HG03108 (cell line): ENCODE measurements at regions not wholly inside any gene's neighbourhood (a gene's known extent, or its start where the extent isn't known, plus 50 kb on each side); places are given as distances from the start of the nearest gene placed in this dataset.
"Not testable (repeated sequence)": the region's sequence is repeated elsewhere in the genome, so short reads cannot be mapped to it uniquely, and the experiment has no call there.

Experiments used
- ATAC-seq: cut with Tn5 transposase; IDR thresholded peaks from one replicate; pipeline ENCODE4 v1.9.1; 2021; ENCODE audit warnings: moderate library complexity; ENCODE audit not compliant: unreplicated experiment

GRCh38 chr10:26621243-26621888, 76.1 kb upstream of the PDSS1 start:
- no peak for ATAC-seq

DNA sequence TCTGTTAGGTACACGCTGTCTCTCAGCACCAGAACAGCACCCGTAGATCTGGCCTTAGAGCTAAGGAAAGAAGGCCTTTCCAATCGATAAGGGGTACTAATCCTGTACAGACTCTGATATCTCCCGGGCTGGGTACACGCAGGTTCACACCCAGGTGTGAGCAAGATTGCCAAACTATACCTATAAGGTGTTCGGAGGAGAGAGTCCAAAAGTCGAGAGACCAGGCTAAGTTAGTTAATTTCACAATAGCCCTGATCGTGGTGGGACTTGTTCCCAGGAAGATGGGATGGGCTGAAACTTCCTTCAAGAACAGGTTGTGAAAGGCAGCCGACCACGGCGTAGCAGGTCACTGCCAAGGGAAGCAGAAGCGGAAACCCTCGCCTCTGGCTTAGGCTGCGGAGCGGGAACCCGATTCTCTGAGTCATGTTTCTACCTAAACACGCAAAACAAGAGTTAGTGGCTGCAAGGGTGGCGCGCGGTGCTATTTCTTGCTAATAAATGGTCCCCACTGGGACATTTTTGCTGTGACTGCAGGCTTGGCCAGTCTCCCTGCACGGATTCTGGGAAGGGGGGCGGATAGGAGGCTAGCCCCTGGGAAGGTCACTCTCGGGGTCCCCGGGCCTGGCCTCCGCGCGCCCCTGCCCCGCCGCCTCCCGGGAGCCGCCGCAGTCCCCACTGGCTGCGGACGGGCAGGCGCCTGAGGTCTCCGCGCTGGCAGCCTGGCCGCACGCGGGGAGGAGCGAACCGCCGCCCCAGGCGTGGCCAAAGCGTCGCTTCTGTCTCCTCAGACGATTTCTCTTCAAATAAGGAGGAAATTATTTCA, 75.4 kb upstream of the PDSS1 start:
- no peak for ATAC-seq

DNA sequence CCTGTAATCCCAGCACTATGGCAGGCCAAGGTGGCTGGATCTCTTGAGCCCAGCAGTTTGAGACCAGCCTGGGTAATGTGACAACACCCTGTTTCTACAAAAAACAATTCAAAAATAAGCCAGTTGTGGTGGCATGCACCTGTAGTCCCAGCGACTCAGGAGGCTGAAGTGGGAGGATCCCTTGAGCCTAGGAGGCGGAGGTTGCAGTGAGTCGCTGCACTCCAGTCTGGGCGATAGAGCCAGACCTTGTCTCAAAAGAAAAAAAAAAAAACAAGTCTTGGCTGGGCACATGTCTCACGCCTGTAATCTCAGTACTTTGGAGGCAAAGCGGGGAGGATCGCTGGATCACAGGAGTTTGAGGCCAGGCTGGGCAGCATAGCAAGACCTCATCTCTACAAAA, 74.6 kb upstream of the PDSS1 start:
- no peak for ATAC-seq

DNA sequence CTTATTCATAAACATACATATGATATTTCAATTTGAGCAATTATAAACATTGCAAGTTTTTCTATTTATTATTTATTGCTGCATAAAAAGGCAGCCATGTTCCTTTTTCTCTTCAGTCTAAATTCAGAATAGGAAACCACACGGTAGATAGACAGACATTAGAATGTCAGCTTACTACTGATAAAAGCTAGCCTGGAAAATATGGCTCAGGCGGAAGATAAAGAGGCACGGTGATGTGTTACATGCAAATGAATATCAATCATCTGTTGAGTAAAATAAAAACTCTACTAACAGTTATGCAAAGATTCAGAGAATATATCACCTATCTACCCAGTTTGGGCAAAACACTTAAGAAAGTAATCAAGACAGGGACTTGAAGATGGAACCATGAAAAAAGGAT, 73.5 kb upstream of the PDSS1 start:
- ATAC-seq = no peak

GRCh38 chr10:26626066-26626465, 71.4 kb upstream of the PDSS1 start:
- no peak for ATAC-seq

- no peak for ATAC-seq
Observed at GRCh38 chr10:26627324-26627723, 70.2 kb upstream of the PDSS1 start.

DNA sequence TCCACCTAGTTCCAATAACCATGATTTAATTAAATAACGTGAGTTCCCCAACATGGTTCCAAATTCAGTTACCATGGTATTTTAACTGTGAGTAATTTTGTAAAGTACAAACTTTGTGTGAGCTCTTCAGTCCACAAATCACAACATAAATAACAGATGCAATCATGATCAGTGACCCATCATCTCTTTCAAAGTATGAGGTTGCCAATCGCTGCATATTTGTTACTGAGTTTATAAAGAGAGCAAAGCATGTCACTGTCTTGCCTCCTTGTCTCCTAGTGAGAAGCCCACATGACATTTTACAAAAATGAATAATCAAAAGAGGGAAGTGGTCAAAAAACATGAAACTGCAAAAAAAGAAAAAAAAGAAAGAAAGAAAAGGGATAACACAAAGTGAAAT, 69.1 kb upstream of the PDSS1 start:
- peak; percentile 69 for ATAC-seq

- ATAC-seq = not testable (repeated sequence)
Observed at GRCh38 chr10:26632171-26632570, 65.3 kb upstream of the PDSS1 start.

GRCh38 chr10:26634111-26634510, 63.4 kb upstream of the PDSS1 start:
- not testable (repeated sequence) for ATAC-seq

DNA sequence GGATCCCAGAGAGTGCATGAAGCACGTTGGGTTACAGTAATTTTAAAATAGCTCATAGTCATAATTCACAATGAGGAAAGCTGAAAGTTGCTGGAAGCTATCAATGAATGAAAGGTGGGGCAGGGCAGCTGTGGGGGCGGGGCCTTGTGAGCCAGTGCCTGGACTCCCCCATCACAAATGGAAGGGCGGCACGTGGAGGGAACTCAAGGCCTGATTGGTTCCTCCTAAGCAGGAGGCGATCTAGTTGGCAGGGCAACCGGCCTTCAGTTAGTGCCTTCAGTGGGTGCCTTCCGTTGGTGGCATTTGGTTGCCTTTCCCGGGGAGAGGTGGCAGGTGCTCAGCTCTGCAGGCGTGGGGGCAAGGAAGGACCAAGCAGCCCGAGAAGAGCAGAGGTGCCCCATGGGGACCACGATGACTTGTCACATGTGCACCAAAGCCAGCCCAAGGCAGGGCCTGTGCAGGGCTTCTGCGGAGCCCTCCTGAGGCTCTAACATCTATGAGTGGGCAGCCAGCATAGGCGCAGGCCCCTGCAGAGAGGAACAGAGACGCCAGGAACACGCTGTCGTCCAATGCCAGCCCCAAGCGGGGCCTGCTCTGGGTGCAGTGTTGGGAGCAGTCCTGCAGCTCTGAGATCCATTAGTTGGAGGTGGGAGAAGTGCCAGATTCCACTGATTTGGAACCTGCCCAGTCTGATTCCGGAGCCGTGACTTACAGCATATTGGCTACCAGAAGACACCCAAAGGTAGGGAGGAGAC, 59.8 kb upstream of the PDSS1 start:
- no peak for ATAC-seq

DNA sequence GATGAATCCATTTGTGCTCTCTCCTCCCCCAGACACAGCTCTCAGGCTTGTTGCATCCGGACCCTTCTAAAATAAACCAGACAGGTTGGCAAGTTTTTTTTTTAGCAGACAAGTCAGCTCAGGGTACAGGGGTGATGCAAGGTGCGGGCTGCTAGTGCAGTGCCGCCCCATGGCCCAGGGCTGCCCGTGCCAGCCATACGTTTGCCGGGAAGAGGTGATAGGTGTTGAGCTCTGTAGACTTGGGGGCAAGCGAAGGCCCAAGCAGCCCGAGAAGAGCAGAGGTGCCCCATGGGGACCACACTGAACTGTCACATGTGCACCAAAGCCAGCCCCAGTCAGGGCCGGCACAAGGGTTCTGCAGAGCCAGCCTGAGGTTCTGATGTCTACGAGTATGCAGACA, 57.1 kb upstream of the PDSS1 start:
- no peak for ATAC-seq

DNA sequence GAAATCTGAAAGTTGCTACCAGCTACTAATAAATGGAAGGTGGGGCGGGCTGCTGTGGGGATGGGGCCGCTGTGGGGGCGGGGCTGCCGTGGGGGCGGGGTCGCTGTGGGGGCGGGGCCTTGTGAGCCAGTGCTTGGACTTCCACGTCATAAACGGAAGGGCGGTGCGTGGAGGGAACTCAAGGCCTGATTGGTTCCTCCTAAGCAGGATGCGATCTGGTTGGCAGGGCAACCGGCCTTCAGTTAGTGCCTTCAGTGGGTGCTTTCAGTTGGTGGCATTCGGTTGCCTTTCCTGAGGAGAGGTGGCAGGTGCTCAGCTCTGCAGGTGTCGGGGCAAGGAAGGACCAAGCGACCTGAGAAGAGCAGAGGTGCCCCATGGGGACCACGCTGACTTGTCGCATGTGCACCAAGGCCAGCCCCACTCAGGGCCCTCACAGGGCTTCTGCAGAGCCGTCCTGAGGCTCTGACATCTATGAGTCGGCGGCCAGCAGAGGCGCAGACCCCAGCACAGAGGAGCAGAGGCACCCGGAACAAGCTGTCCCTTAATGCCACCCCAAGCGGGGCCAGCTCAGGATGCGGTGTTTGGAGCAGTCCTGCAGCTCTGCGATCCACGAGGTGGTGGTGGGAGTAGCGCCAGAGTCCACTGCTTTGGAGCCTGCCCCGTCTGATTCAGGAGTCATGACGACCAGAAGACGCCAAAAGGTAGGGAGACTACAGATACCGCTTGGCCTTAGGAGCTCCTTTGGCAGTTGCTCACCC, 54.4 kb upstream of the PDSS1 start:
- ATAC-seq = no peak

- no peak for ATAC-seq
Observed at GRCh38 chr10:26647602-26648244, 49.8 kb upstream of the PDSS1 start.
